Upper lobe of left lung (tissue), 6 donors: ENCODE measurements at regions not wholly inside any gene's neighbourhood (a gene's known extent, or its start where the extent isn't known, plus 50 kb on each side); places are given as distances from the start of the nearest gene placed in this dataset.

Experiments
- ATAC-seq, 2 donors: fragments of 200-7000 bp; cut with Tn5 transposase; one replicate each; pipeline ENCODE4 v1.9.1; 2022; ENCODE audit warnings: mild to moderate bottlenecking in 2 of 2, moderate library complexity in 2 of 2; ENCODE audit not compliant: low FRiP score in 2 of 2
- DNase-seq, 2 donors: peaks; one replicate each; pipeline ENCODE4 v3.0.0-alpha.2; 2019 to 2020
- H3K27ac ChIP-seq, 4 donors: fragments of 200-600 bp; sonication (generic); one replicate each; pipeline ENCODE4 v1.5.1; 2016 to 2019
- H3K27me3 ChIP-seq, 4 donors: fragments of 200-600 bp; sonication (generic); one replicate each; pipeline ENCODE4 v1.5.1; 2017 to 2019
- H3K36me3 ChIP-seq, 4 donors: fragments of 200-600 bp; sonication (generic); one replicate each; pipeline ENCODE4 v1.5.1; 2016 to 2019
- H3K4me1 ChIP-seq, 4 donors: fragments of 200-600 bp; sonication (generic); one replicate each; pipeline ENCODE4 v1.5.1; 2018 to 2019
- H3K4me3 ChIP-seq, 4 donors: fragments of 200-600 bp; sonication (generic); one replicate each; pipeline ENCODE4 v1.5.1; 2017 to 2019; ENCODE audit warnings: mild to moderate bottlenecking in 2 of 4, moderate library complexity in 1 of 4
- H3K9me3 ChIP-seq, 4 donors: fragments of 200-600 bp; sonication (generic); one replicate each; pipeline ENCODE4 v1.5.1; 2018 to 2019
- CTCF ChIP-seq, 6 experiments: fragments of 450-650 bp in 4 of 6; fragments of 200-600 bp in 2 of 6; sonication (generic) in 2 of 6; IDR thresholded peaks; one replicate each; pipeline ENCODE4 v1.5.1; 2016 to 2019; ENCODE audit warnings: antibody characterized with exemption in 6 of 6
- EP300 ChIP-seq, 4 donors: sonication (generic); formaldehyde crosslinking; IDR thresholded peaks; one replicate each; pipeline ENCODE4 v1.5.1; 2017; ENCODE audit warnings: antibody characterized with exemption in 4 of 4, control low read depth in 2 of 4
- POLR2A ChIP-seq, 4 donors: fragments of 450-650 bp; IDR thresholded peaks; one replicate each; pipeline ENCODE4 v1.5.1; 2016 to 2017; ENCODE audit warnings: antibody characterized with exemption in 4 of 4, mild to moderate bottlenecking in 2 of 4
- POLR2AphosphoS5 ChIP-seq, 2 donors: sonication (generic); formaldehyde crosslinking; IDR thresholded peaks; one replicate each; pipeline ENCODE4 v1.5.1; 2017; ENCODE audit warnings: antibody characterized with exemption in 2 of 2
- WGBS, 2 donors: methylation state at CpG; one replicate each; pipeline ENCODE4 v1.1.5; 2017 to 2018; 5-methylcytosine and 5-hydroxymethylcytosine counted together
- donor health status: DM: no; HTN: no; CAD: no; lungs with moderate emphysema.
- donor health status: DM: no; HTN: yes; CAD: no; lungs with severe emphysema.

- ATAC-seq (no peak), DNase-seq (no peak)
- Histone ChIP-seq H3K9me3 (peaks cover 0 to 2% (median 0%) of the 10 kb centered on the region in 4 donors), H3K27ac (no peak overlapping the region), H3K4me1 (no peaks in the 10 kb centered on the region), H3K36me3 (no peaks in the 10 kb centered on the region), H3K4me3 (no peak overlapping the region), H3K27me3 (no peaks in the 10 kb centered on the region)
- 93 to 96% methylated on average over 5 to 16 of the region's 16 CpGs for WGBS, 2 donors
- TF ChIP-seq CTCF (IDR thresholded peaks at IDR 0.05) = no peak
- TF ChIP-seq EP300 (IDR thresholded peaks at IDR 0.05) = no peak
- TF ChIP-seq POLR2AphosphoS5 (IDR thresholded peaks at IDR 0.05) = no peak
- TF ChIP-seq POLR2A (IDR thresholded peaks at IDR 0.05) = no peak
These were observed 224.5 kb upstream of the AGTR2 start for GRCh38 chrX:115946059-115946458.

GRCh38 chrX:115948018-115948923 lies 222.3 kb upstream of the AGTR2 start:
- H3K27ac ChIP-seq = no peak overlapping the region
- no peaks in the 10 kb centered on the region for H3K36me3 ChIP-seq
- H3K9me3 ChIP-seq = peaks cover 0 to 6% (median 0%) of the 10 kb centered on the region in 4 donors
- no peak overlapping the region for H3K4me3 ChIP-seq
- ATAC-seq = no peak
- no peaks in the 10 kb centered on the region for H3K27me3 ChIP-seq
- WGBS, 2 donors = 61 to 78% methylated on average over 2 to 4 of the region's 4 CpGs
- DNase-seq = no peak
- no peaks in the 10 kb centered on the region for H3K4me1 ChIP-seq
- no peak for TF ChIP-seq POLR2A (IDR thresholded peaks at IDR 0.05)
- peak in 1 of 6 experiments; percentile 12 for TF ChIP-seq CTCF (IDR thresholded peaks at IDR 0.05)
- TF ChIP-seq EP300 (IDR thresholded peaks at IDR 0.05) = no peak
- TF ChIP-seq POLR2AphosphoS5 (IDR thresholded peaks at IDR 0.05) = no peak

DNA sequence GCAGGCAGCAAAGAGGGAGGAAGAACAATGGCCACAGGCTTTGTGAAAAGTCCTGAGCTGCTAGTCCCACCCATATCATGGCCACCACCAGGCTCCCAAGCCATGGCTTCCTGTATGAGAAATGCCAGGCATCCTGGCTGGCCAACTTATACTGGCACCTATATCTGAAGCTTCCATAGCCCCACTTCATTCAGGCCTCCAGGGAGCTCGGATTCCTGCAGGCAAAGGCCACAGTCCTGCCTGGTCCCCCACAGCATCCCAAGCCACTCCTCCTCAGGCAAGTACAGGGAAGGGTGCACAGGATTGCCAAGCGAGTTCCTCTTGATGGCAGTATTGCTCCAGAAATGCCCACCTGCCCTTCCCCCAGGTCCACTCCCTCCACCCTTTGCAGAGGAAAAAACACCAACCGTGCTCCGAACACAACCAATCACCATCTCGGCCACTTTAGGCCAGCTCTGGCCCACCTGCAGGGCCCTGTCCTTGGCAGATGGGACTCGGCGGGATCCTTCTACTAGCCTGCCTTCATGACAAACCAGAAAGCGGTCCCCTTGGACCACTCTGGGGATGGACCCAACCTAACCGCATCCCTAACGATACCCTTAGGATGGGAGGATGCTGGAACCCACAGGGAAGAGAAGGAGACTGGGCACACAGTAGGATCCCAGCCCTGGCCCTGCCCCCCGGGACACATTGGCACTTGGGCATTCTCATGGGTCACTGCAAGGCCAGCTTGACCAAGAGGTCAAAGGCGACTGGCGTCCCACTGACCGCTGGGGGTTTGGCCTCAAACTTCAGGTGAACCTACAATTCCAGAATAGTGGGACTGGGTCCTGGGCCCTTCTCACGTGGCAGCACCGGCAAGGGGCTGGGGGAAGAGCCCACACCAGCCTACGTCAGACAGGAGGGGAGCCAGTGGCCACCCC lies 220.4 kb upstream of the AGTR2 start:
- Histone ChIP-seq H3K4me1 (no peaks in the 10 kb centered on the region), H3K36me3 (no peaks in the 10 kb centered on the region), H3K27ac (no peak overlapping the region), H3K4me3 (no peak overlapping the region), H3K27me3 (no peaks in the 10 kb centered on the region), H3K9me3 (peaks cover 0 to 6% (median 0%) of the 10 kb centered on the region in 4 donors)
- ATAC-seq (peak in 1 of 2 donors; percentile 54), DNase-seq (no peak)
- TF ChIP-seq EP300 (IDR thresholded peaks at IDR 0.05) (no peak), CTCF (IDR thresholded peaks at IDR 0.05) (peak in 3 of 6 experiments; percentile 14 to 41 (median 17))
- 60% methylated on average over 16 of the region's 17 CpGs; no CpG with 5 or more reads in 1 of the 2 donors for WGBS, 2 donors

DNA sequence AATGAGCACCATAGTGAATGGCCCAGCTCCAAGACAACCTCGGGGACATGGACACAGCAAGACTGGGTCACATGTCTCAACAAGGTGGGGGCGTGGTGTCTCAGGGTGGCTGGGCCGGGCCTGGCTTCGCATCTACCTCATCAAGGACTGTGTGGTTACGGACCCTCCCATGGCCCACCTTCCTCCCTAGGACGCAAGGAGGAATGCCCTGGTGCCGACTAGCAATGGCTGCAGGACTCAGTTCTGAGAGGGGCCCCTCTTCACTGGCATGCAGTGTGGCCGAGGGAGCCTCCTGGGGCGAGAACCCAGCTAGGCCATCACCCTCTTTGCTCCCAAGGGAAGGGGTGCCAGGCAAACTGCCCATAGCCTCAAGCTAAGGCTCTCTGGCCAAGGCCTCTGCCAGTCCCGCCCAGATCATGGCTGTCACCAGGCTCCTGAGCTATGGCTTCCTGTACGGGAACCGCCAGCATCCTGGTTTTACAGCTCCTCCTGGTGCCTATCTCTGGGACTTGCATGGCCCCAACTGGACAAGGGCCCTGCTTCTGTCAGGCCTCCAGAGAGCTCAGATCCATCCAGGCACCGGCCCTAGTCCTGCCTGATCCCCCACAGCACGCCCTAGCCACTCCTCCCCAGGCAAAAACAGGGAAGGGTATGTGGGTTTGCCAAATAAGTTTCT lies 218.0 kb upstream of the AGTR2 start:
- Histone ChIP-seq H3K9me3 (peaks cover 0 to 6% (median 0%) of the 10 kb centered on the region in 4 donors), H3K27me3 (no peaks in the 10 kb centered on the region), H3K4me1 (no peaks in the 10 kb centered on the region), H3K27ac (no peak overlapping the region), H3K4me3 (no peak overlapping the region), H3K36me3 (no peaks in the 10 kb centered on the region)
- DNase-seq (peak in 1 of 2 donors; percentile 22), ATAC-seq (peak in 1 of 2 donors; percentile 54)
- WGBS, 2 donors = 82 to 100% methylated on average over 3 to 12 of the region's 14 CpGs
- no peak for TF ChIP-seq POLR2A (IDR thresholded peaks at IDR 0.05)
- TF ChIP-seq CTCF (IDR thresholded peaks at IDR 0.05) = no peak
- TF ChIP-seq POLR2AphosphoS5 (IDR thresholded peaks at IDR 0.05) = no peak
- TF ChIP-seq EP300 (IDR thresholded peaks at IDR 0.05) = no peak
